HG02642 (cell line): ENCODE measurements at regions not wholly inside any gene's neighbourhood (a gene's known extent, or its start where the extent isn't known, plus 50 kb on each side); places are given as distances from the start of the nearest gene placed in this dataset.
"Not testable (repeated sequence)": the region's sequence is repeated elsewhere in the genome, so short reads cannot be mapped to it uniquely, and the experiment has no call there.

Experiments
- ATAC-seq: cut with Tn5 transposase; IDR thresholded peaks from one replicate; pipeline ENCODE4 v1.9.1; 2021; ENCODE audit warnings: mild to moderate bottlenecking; ENCODE audit not compliant: unreplicated experiment, poor library complexity

- ATAC-seq = not testable (repeated sequence)
These were observed 89.9 kb upstream of the ZNG1F start for GRCh38 chr9:41279033-41279432.

GRCh38 chr9:41273549-41274267 is 84.6 kb upstream of the ZNG1F start:
- peak; percentile 100 for ATAC-seq

- ATAC-seq = peak; percentile 29
These were observed 83.9 kb upstream of the ZNG1F start for GRCh38 chr9:41272879-41273548.

GRCh38 chr9:41270992-41271391 is 81.9 kb upstream of the ZNG1F start:
- ATAC-seq = not testable (repeated sequence)

- not testable (repeated sequence) for ATAC-seq
These were observed 80.4 kb upstream of the ZNG1F start for GRCh38 chr9:41269471-41269870.

- ATAC-seq = not testable (repeated sequence)
These were observed 79.9 kb upstream of the ZNG1F start for GRCh38 chr9:41269054-41269453.

- not testable (repeated sequence) for ATAC-seq
These were observed 77.5 kb upstream of the ZNG1F start for GRCh38 chr9:41266602-41267001.

GRCh38 chr9:41266000-41266399 is 76.9 kb upstream of the ZNG1F start:
- not testable (repeated sequence) for ATAC-seq

GRCh38 chr9:41251973-41252372 is 62.9 kb upstream of the ZNG1F start:
- ATAC-seq = not testable (repeated sequence)

GRCh38 chr9:41251101-41251500 is 62.0 kb upstream of the ZNG1F start:
- not testable (repeated sequence) for ATAC-seq

- not testable (repeated sequence) for ATAC-seq
These were observed 57.6 kb upstream of the ZNG1F start for GRCh38 chr9:41246702-41247101.
